Astrocyte (in vitro differentiated cells and primary cell): ENCODE measurements at regions not wholly inside any gene's neighbourhood (a gene's known extent, or its start where the extent isn't known, plus 50 kb on each side); places are given as distances from the start of the nearest gene placed in this dataset.

ENCODE experiments used
- DNase-seq: peaks from one replicate; pipeline ENCODE4 v3.0.0-alpha.2; 2010; ENCODE audit warnings: low read depth
- FAIRE-seq: peaks from 2 replicates; lab custom pipeline; 2011; peaks lifted over from hg19 to GRCh38; lab: Jason Lieb, UNC
- H2AFZ ChIP-seq: 2 replicates; pipeline ENCODE4 v1.6.0; 2012; ENCODE audit warnings: low read depth, low read length, inconsistent platforms
- H3K27ac ChIP-seq: 2 replicates; pipeline ENCODE4 v1.5.1; 2011; ENCODE audit warnings: low read depth, low read length, inconsistent platforms
- H3K27me3 ChIP-seq: 2 replicates; pipeline ENCODE4 v1.6.0; 2011; ENCODE audit warnings: low read length, inconsistent platforms; ENCODE audit not compliant: insufficient read depth
- H3K36me3 ChIP-seq: 2 replicates; pipeline ENCODE4 v1.5.1; 2011; ENCODE audit warnings: low read length, inconsistent platforms; ENCODE audit not compliant: insufficient read depth
- H3K4me1 ChIP-seq: 2 replicates; pipeline ENCODE4 v1.5.1; 2011; ENCODE audit warnings: low read length, inconsistent platforms; ENCODE audit not compliant: insufficient read depth
- H3K4me2 ChIP-seq: 2 replicates; pipeline ENCODE4 v1.6.0; 2012; ENCODE audit warnings: low read length, inconsistent platforms
- H3K4me3 ChIP-seq: 2 replicates; pipeline ENCODE4 v1.5.1; 2011; ENCODE audit warnings: low read depth, mild to moderate bottlenecking, low read length, inconsistent platforms; ENCODE audit not compliant: insufficient read depth
- H3K79me2 ChIP-seq: 2 replicates; pipeline ENCODE4 v1.6.0; 2012; ENCODE audit warnings: mild to moderate bottlenecking, low read length, inconsistent platforms; ENCODE audit not compliant: insufficient read depth
- H3K9ac ChIP-seq: 2 replicates; pipeline ENCODE4 v1.6.0; 2012; ENCODE audit warnings: mild to moderate bottlenecking, low read length, inconsistent platforms
- H3K9me3 ChIP-seq: 2 replicates; pipeline ENCODE4 v1.5.1; 2012; ENCODE audit warnings: low read depth, mild to moderate bottlenecking, low read length, inconsistent platforms; ENCODE audit not compliant: insufficient read depth
- H4K20me1 ChIP-seq: 2 replicates; pipeline ENCODE4 v1.6.0; 2012; ENCODE audit warnings: low read length, inconsistent platforms; ENCODE audit not compliant: insufficient read depth
- H3K27ac Mint-ChIP-seq: one replicate; pipeline ENCODE4 v1.8.0; 2021; ENCODE audit warnings: mild to moderate bottlenecking, mixed read lengths; ENCODE audit not compliant: unreplicated experiment
- H3K27me3 Mint-ChIP-seq: one replicate; pipeline ENCODE4 v1.8.0; 2021; ENCODE audit warnings: low read depth, mixed read lengths; ENCODE audit not compliant: unreplicated experiment
- H3K36me3 Mint-ChIP-seq: one replicate; pipeline ENCODE4 v1.8.0; 2021; ENCODE audit warnings: low read depth, mixed read lengths; ENCODE audit not compliant: unreplicated experiment
- H3K4me1 Mint-ChIP-seq: one replicate; pipeline ENCODE4 v1.8.0; 2021; ENCODE audit warnings: low read depth, mixed read lengths; ENCODE audit not compliant: unreplicated experiment
- H3K4me3 Mint-ChIP-seq: one replicate; pipeline ENCODE4 v1.8.0; 2021; ENCODE audit warnings: mild to moderate bottlenecking, moderate library complexity, mixed read lengths; ENCODE audit not compliant: unreplicated experiment
- H3K9me3 Mint-ChIP-seq: one replicate; pipeline ENCODE4 v1.8.0; 2021; ENCODE audit warnings: mild to moderate bottlenecking, mixed read lengths; ENCODE audit not compliant: unreplicated experiment
- CTCF ChIP-seq: IDR thresholded peaks from 2 replicates; pipeline ENCODE4 v1.5.1; 2011; ENCODE audit warnings: low read depth, mild to moderate bottlenecking, inconsistent platforms, low read length, moderate library complexity; ENCODE audit not compliant: insufficient read depth
- EZH2 ChIP-seq: IDR thresholded peaks from 2 replicates; pipeline ENCODE4 v1.6.1; 2012; ENCODE audit warnings: mild to moderate bottlenecking, low read length, inconsistent platforms; ENCODE audit not compliant: insufficient read depth

GRCh38 chr1:239841631-239842030 is 250.1 kb upstream of the FMN2 start:
- TF ChIP-seq CTCF (no peak), EZH2 (no peak)
- no peaks in the 10 kb centered on the region for H4K20me1 ChIP-seq
- no peaks in the 10 kb centered on the region for H3K36me3 ChIP-seq
- no peak overlapping the region for H3K4me2 ChIP-seq
- FAIRE-seq (no peak), DNase-seq (no peak)
- no peak overlapping the region for H3K9ac ChIP-seq
- H3K4me3 ChIP-seq = no peak overlapping the region
- no peak overlapping the region for H3K27ac ChIP-seq
- H2AFZ ChIP-seq = no peak overlapping the region
- no peaks in the 10 kb centered on the region for H3K27me3 ChIP-seq
- H3K9me3 ChIP-seq = no peaks in the 10 kb centered on the region
- H3K27me3 Mint-ChIP-seq = no peaks in the 10 kb centered on the region
- no peaks in the 10 kb centered on the region for H3K4me1 ChIP-seq
- H3K27ac Mint-ChIP-seq = no peak overlapping the region
- no peaks in the 10 kb centered on the region for H3K79me2 ChIP-seq
- peaks cover 5% of the 10 kb centered on the region for H3K9me3 Mint-ChIP-seq
- H3K4me1 Mint-ChIP-seq = peaks cover 2% of the 10 kb centered on the region
- no peaks in the 10 kb centered on the region for H3K36me3 Mint-ChIP-seq
- no peak overlapping the region for H3K4me3 Mint-ChIP-seq

GRCh38 chr1:239843541-239843940 is 248.1 kb upstream of the FMN2 start:
- TF ChIP-seq CTCF (no peak), EZH2 (no peak)
- Mint-ChIP-seq H3K9me3 (peaks cover 5% of the 10 kb centered on the region), H3K27ac (no peak overlapping the region), H3K4me3 (no peak overlapping the region), H3K36me3 (no peaks in the 10 kb centered on the region), H3K27me3 (no peaks in the 10 kb centered on the region), H3K4me1 (peaks cover 2% of the 10 kb centered on the region)
- no peaks in the 10 kb centered on the region for H3K79me2 ChIP-seq
- no peaks in the 10 kb centered on the region for H4K20me1 ChIP-seq
- H2AFZ ChIP-seq = no peak overlapping the region
- H3K27me3 ChIP-seq = no peaks in the 10 kb centered on the region
- DNase-seq = no peak
- no peaks in the 10 kb centered on the region for H3K9me3 ChIP-seq
- H3K9ac ChIP-seq = no peak overlapping the region
- no peak overlapping the region for H3K4me2 ChIP-seq
- H3K4me1 ChIP-seq = no peaks in the 10 kb centered on the region
- H3K27ac ChIP-seq = no peak overlapping the region
- no peak for FAIRE-seq
- H3K36me3 ChIP-seq = no peaks in the 10 kb centered on the region
- no peak overlapping the region for H3K4me3 ChIP-seq

- H3K27me3 Mint-ChIP-seq = no peaks in the 10 kb centered on the region
- no peak overlapping the region for H3K27ac Mint-ChIP-seq
- no peaks in the 10 kb centered on the region for H3K4me1 Mint-ChIP-seq
- Histone ChIP-seq H3K4me2 (no peak overlapping the region), H3K4me1 (no peaks in the 10 kb centered on the region), H3K4me3 (no peak overlapping the region), H4K20me1 (no peaks in the 10 kb centered on the region), H3K27ac (no peak overlapping the region), H3K36me3 (no peaks in the 10 kb centered on the region), H3K9ac (no peak overlapping the region), H3K27me3 (no peaks in the 10 kb centered on the region), H2AFZ (no peak overlapping the region), H3K9me3 (no peaks in the 10 kb centered on the region), H3K79me2 (no peaks in the 10 kb centered on the region)
- no peaks in the 10 kb centered on the region for H3K36me3 Mint-ChIP-seq
- peaks cover 5% of the 10 kb centered on the region for H3K9me3 Mint-ChIP-seq
- no peak for FAIRE-seq
- TF ChIP-seq CTCF = no peak
- no peak for TF ChIP-seq EZH2
- no peak overlapping the region for H3K4me3 Mint-ChIP-seq
- no peak for DNase-seq
Measured at GRCh38 chr1:239844833-239845232, 246.8 kb upstream of the FMN2 start.
